IPS DF 19.7 (cell line): ENCODE measurements at regions not wholly inside any gene's neighbourhood (a gene's known extent, or its start where the extent isn't known, plus 50 kb on each side); places are given as distances from the start of the nearest gene placed in this dataset.
"Not testable (repeated sequence)": the region's sequence is repeated elsewhere in the genome, so short reads cannot be mapped to it uniquely, and the experiment has no call there.

Experiments used
- DNase-seq: peaks from one replicate; pipeline ENCODE4 v3.0.0-alpha.2; 2013; ENCODE audit warnings: low read depth, low spot score

DNA sequence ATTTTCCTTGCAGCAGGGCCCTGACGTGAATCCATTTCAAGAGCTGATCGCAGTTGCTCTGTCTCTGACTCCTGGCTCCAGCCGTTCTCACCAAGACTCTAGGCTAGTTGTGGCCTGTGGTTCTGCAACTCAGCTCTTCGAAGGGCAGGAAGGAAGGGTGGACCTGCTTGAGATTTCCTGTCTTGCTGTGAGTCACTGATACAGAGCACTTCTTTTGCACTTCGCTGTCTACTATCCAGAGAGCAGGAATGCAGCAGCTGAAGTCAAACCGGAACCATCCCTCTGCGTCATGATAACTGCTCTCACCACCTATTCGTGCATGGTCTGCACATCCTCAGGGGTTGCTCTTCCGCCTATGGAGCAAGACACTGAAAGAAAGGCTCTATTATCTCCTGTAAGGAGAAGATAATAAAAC, 59.7 kb downstream of the RAP2B start:
- no peak for DNase-seq

GRCh38 chr3:153226877-153227276, 64.9 kb downstream of the RAP2B start:
- DNase-seq, result not testable (repeated sequence)

DNA sequence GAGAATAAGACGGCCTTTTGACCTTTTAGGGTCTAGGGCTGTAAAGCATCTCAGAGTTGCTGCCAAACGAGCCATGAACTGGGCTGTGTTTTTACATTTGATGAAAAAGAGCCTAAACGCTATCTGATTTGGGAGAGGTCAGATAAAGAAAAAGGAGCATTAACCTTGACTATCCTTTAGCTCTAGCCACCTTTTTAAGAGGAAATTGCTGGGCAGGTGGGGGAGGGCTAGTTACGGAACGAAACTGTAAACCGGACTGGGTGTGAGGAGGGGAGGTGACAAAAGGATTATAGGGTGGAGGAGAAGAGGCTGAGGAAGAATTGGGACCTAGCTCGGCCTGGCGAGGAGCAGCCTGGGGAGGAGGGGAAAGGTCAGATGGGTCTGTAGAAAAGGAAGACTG, 68.4 kb downstream of the RAP2B start:
- not testable (repeated sequence) for DNase-seq

DNA sequence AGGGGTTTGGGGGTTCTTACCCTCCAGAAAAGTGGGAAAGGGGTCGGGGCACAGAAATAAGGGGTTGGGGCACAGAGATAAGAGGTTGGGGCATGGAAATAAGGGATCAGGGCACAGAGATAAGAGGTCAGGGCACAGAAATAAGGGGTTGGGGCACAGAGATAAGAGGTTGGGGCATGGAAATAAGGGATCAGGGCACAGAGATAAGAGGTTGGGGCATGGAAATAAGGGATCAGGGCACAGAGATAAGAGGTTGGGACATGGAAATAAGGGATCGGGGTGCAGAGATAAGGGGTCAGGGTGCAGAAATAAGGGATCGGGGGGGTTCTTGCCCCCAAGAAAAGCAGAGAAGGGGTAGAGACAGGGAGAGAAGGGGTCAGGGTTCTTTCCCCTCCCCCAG, 69.2 kb downstream of the RAP2B start:
- not testable (repeated sequence) for DNase-seq

DNA sequence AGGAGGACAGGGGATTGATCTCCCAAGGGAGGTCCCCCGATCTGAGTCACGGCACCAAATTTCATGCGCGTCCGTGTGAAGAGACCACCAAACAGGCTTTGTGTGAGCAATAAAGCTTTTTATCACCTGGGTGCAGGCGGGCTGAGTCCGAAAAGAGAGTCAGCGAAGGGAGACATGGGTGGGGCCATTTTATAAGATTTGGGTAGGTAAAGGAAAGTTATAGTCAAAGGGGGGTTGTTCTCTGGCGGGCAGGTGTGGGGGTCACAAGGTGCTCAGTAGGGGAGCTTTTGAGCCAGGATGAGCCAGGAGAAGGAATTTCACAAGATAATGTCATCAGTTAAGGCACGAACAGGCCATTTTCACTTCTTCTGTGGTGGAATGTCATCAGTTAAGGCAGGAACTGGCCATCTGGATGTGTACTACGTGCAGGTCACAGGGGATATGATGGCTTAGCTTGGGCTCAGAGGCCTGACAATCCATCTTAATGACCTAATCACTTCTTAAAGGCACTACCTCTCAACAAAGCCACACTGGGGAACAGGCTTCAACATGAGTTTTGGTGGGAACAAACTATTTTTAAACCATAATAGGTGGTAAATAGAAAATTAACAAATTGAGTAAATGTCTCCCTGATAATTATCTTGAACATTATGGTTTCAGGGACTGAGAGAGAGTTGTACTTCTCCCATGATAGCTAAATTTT, 70.2 kb downstream of the RAP2B start:
- not testable (repeated sequence) for DNase-seq

DNA sequence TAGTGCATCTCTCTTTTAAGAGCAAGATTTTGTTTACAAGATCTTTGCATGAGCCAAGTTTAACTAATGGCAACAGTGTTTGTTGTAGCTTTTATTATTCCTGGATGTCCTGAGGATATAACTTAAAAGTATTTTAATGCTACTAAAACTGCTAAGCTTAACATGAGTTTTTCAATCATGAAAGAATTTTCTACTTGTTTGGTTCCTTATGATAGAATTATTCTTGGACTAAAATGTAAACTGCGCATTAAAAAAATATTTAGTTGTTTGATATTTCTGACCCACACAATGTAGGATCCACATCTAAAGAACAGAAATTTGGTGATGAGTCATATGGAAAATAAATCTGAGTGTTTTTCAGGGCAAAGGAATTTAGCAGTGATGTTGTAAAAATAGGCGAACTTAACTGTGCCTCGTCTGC, 70.8 kb downstream of the RAP2B start:
- no peak for DNase-seq

GRCh38 chr3:153233986-153234385, 72.0 kb downstream of the RAP2B start:
- DNase-seq, result no peak

DNA sequence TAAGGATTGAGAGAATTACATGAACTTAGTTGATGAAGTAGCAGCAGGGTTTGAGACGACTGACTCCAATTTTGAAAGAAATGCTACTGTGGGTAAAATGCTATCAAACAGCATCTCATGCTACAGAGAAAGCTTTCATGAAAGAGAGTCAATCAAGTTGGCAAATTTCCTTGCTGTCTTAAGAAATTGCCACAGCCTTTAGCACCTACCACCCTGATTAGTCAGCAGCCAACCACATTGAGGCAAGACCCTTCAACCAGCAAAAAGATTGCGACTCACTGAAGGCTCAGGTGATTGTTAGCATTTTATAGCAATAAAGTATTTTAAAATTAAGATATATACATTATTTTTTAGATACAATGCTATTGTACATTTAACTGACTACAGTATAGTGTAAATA, 80.9 kb downstream of the RAP2B start:
- DNase-seq, result no peak

GRCh38 chr3:153244961-153245360, 82.9 kb downstream of the RAP2B start:
- DNase-seq, result no peak

DNA sequence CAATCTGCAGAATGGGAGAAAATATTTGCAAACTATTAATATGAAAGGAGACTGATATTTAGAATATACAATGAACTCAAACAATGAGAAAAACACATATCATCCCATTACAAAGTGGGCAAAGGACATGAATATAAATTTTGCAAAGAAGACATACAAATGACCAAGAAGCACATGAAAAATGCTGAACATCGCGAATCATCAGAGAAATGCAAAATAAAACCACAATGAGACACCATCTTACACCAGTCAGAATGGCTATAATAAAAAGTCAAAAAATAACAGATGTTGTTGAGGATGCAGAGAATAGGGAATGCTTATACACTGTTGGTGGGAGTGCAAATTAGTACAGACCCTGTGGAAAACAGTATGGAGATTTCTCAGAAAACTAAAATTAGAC, 83.6 kb downstream of the RAP2B start:
- no peak for DNase-seq

DNA sequence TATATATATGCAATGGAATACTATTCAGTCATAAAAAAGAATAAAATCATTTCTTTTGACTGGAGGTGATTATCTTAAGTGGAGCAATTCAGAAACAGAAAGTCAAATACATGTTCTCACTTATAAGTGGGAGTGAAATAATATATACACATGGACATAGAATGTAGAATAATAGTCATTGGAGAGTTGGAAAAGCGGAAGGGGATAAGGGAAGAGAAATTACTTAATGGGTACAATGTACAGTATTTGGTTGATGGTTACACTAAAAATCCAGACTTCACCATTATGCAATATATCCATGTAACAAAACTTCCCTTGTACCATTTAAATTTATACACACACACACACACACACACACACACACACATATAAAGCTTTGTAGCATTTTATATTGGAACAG, 84.3 kb downstream of the RAP2B start:
- no peak for DNase-seq

GRCh38 chr3:153246806-153247205, 84.8 kb downstream of the RAP2B start:
- DNase-seq, result no peak

- no peak for DNase-seq
Observed at GRCh38 chr3:153247331-153248330, 85.6 kb downstream of the RAP2B start.

DNA sequence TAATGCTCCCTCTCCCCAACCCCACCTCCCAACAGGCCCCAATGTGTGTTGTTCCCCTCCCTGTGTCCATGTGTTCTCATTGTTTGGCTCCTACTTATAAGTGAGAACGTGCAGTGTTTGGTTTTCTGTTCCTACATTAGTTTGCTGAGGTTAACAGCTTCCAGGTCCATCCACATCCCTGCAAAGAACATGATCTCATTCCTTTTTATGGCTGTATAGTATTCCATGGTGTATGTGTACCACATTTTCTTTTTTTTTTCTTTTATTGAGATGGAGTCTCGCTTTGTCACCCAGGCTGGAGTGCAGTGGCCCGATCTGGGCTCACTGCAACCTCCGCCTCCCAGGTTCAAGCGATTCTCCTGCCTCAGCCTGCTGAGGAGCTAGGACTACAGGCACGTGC, 86.8 kb downstream of the RAP2B start:
- not testable (repeated sequence) for DNase-seq

DNA sequence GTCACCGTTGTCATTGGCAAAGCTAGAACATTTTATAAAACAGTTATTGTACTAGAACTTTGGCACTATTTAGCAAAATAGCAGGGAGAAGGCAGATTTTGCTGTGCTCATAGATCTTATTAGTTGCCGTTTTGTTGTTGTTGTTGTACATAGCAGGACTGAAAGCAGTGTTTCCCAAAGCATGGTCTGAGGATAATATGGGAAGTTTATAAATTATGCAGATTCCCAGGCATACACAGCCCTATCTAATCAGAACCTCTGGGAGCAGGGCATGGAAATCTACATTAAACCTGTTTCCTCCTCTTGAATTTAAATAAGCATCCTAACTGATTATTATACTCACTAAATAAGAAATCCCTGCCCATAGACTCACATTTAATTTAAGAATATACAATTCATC, 87.9 kb downstream of the RAP2B start:
- DNase-seq, result no peak

- DNase-seq, result no peak
Observed at GRCh38 chr3:153250446-153250845, 88.4 kb downstream of the RAP2B start.

DNA sequence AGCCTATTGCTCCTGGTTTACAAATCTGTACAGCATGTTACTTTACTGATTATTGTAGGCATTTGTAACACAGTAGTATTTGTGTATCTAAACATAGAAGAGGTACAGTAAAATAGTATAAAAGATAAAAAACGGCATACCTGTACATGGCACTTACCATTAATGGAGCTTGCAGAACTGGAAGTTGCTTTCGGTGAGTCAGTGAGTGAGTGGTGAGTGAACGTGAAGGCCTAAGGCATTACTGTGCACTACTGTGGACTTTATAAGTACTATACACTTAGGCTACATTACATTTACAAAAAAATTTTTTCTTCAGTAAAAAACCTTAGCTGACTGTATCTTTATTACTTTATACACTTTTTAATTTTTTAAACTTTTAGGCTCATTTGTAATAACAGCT, 90.9 kb downstream of the RAP2B start:
- no peak for DNase-seq

GRCh38 chr3:153254361-153254760, 92.3 kb downstream of the RAP2B start:
- no peak for DNase-seq

DNA sequence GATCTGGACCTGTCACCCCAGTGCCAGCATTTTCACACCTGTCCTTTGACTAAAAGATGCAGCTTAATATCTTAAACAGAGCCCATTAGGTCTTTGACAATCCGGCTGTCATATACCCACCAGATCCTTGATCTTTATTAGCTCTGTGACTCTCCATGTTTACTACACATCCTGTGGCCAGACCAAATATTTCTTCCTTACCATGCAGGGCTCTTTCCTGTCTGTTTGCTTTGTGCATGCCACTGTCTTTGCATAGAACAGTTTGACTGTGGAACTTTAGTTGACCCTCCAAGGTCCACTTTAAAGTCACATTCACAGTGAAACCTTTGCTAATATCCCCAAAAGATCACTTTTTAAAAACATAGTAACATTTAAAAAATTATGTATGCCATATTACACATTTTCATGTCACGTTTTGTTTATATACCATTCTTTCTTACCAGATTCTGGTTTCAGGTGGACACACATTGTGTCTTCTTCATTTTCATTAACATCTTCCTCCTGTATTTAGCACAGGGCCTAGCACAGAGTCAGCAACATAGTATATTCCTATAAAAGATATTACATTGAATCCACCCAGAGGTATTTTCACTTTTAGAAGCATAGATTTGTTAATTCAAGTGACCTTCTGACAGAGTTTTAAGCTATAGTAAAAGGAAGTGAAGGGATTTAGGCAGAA, 95.8 kb downstream of the RAP2B start:
- no peak for DNase-seq

DNA sequence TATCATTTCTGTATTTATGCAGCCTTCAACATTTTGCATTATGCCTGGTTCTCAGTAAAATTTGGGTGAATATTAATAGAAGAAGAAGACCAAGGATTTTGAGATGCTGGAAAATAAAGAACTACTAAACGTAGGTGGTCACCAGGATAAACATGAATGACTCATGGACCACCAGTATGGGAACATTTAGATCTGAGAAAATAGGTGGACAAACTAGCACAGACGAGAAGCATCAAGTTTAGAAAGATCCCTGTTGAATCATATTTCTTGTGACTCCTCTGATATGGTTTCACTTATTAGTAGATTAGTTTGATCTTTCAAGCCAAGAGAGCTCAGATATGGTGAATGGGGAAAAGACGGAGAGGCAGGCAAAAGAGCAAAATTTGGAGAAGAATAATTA, 97.9 kb downstream of the RAP2B start:
- no peak for DNase-seq

DNA sequence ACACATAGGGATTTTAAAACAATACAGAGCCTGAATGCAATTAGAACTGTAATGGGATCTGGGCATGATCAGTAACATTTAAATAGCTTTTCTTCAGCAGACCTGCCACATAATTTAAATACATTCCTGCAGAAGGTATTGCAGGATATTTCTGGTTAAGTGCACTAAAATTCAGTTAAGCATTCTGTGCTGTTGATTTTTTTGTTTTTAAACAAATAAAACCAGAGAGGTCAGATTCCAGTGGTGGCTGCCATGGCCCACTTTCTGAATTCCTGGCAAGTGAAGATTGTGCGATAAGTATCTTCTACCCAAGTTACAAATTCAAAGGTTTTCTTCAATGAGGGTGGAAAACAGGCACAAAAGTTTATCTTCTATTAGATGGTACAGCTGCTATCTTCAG, 98.7 kb downstream of the RAP2B start:
- no peak for DNase-seq

DNA sequence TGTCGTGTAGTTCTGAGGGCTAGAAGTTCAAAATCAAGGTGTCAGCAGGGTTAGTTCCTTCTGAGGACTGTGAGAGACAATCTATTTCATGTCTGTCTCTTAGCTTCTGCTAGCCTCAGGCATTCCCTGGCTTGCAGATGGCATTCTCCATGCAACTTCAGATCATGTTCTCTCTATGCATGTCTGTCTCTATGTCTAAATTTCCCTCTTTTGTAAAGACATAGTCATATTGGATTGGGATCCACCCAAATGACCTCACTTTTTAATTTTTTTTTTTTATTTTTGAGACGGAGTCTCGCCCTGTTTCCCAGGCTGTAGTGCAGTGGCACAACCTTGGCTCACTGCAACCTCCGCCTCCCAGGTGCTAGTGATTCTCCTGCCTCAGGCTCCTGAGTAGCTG, 104.6 kb downstream of the RAP2B start:
- DNase-seq, result no peak
